ENCODE measurements at regions not wholly inside any gene's neighbourhood (a gene's known extent, or its start where the extent isn't known, plus 50 kb on each side); places are given as distances from the start of the nearest gene placed in this dataset.

- TF ChIP-seq CTCF (IDR thresholded peaks at IDR 0.05) (no peak), POLR2AphosphoS5 (IDR thresholded peaks at IDR 0.05; ENCODE audit: low read depth, low read length) (no peak), REST (IDR thresholded peaks at IDR 0.05; ENCODE audit: insufficient read depth in 1 of 2, low read depth in 2 of 2, low read length in 1 of 2) (no peak), TCF7L2 (IDR thresholded peaks at IDR 0.05; ENCODE audit: low read depth, low read length) (no peak)
Observed at GRCh38 chr3:44160818-44161217, 80.9 kb upstream of the TOPAZ1 start.

Measured in Panc1 (cell line).